HEK293T (cell line): ENCODE measurements at regions not wholly inside any gene's neighbourhood (a gene's known extent, or its start where the extent isn't known, plus 50 kb on each side); places are given as distances from the start of the nearest gene placed in this dataset.

ENCODE experiments used
- ARNT ChIP-seq: fragments of 450-650 bp; IDR thresholded peaks from 2 replicates; pipeline ENCODE4 v1.6.1; 2017; ENCODE audit warnings: mild to moderate bottlenecking
- BHLHE40 ChIP-seq: fragments of 450-650 bp; IDR thresholded peaks from 2 replicates; pipeline ENCODE4 v1.6.1; 2016; ENCODE audit warnings: mild to moderate bottlenecking, moderate library complexity, borderline replicate concordance
- FOXA1 ChIP-seq: fragments of 450-650 bp; IDR thresholded peaks from 2 replicates; pipeline ENCODE4 v1.6.1; 2016; ENCODE audit warnings: mild to moderate bottlenecking
- TARDBP ChIP-seq: fragments of 450-650 bp; IDR thresholded peaks from 2 replicates; pipeline ENCODE4 v1.6.1; 2016

DNA sequence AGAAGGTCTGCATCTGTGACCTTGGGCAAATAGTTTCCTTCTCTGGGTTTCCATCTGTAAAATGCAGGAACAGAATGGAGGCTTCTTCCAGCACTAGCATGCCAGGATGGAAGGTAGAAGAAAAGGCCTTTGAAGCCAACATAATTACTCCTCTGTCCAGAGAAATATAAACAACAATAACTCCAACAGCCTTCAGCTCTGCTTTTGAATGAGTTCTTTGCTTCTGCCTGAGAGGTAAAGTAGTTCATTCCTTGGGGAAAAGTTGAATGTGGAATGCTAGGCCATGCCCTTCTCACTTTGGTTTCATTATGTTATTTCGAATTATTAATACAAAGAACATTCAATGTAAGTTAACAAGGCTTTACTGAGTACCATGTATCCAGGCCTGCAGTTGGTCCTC is 61.2 kb upstream of the BLID start:
- TF ChIP-seq BHLHE40 (no peak), FOXA1 (no peak), TARDBP (no peak), ARNT (no peak)
